OCI-LY7 (cell line): ENCODE measurements at regions not wholly inside any gene's neighbourhood (a gene's known extent, or its start where the extent isn't known, plus 50 kb on each side); places are given as distances from the start of the nearest gene placed in this dataset.

Experiments used
- BruUV-seq: library from RNA; stranded (reverse); fragments of 400-500 nt; replicated peaks from 2 replicates; lab custom pipeline; 2021; lab: Mats Ljungman, UMichigan
- CTCF ChIA-PET: fragments of 300-600 bp; sonication (Branson Sonifier 250); formaldehyde crosslinking; loops from one replicate; lab custom pipeline; 2022; ENCODE audit warnings: antibody characterized with exemption; ENCODE audit not compliant: unreplicated experiment; lab: Charles Lee
- POLR2A ChIA-PET: fragments of 300-600 bp; sonication (Branson Sonifier 250); formaldehyde crosslinking; loops from one replicate; lab custom pipeline; 2022; ENCODE audit warnings: antibody characterized with exemption; lab: Charles Lee
- DNase-seq: peaks from one replicate; pipeline ENCODE4 v3.0.0-alpha.2; 2015; ENCODE audit warnings: low spot score
- H2AFZ ChIP-seq: fragments of 200-600 bp; sonication (generic), shearing (Covaris generic); 2 replicates; pipeline ENCODE4 v1.6.1; 2014; ENCODE audit warnings: mild to moderate bottlenecking, antibody characterized with exemption, low read length, moderate library complexity
- H3K27ac ChIP-seq: fragments of 200-600 bp; sonication (generic); 2 replicates; pipeline ENCODE4 v1.5.1; 2014; ENCODE audit warnings: mixed run types, low read depth, mild to moderate bottlenecking, moderate library complexity, low read length, inconsistent platforms; ENCODE audit not compliant: poor library complexity, severe bottlenecking
- H3K36me3 ChIP-seq: fragments of 200-600 bp; sonication (generic); 2 replicates; pipeline ENCODE4 v1.6.1; 2014; ENCODE audit warnings: mild to moderate bottlenecking, antibody characterized with exemption, low read length, moderate library complexity, mixed read lengths; ENCODE audit not compliant: insufficient read depth
- H3K4me1 ChIP-seq: fragments of 200-600 bp; sonication (generic); 2 replicates; pipeline ENCODE4 v1.5.1; 2014; ENCODE audit warnings: mild to moderate bottlenecking, low read length; ENCODE audit not compliant: insufficient read depth, poor library complexity, severe bottlenecking
- H3K4me2 ChIP-seq: fragments of 200-600 bp; sonication (generic); 2 replicates; pipeline ENCODE4 v1.6.1; 2014; ENCODE audit warnings: mild to moderate bottlenecking, low read length
- H3K4me3 ChIP-seq: fragments of 200-600 bp; sonication (generic); 2 replicates; pipeline ENCODE4 v1.5.1; 2014; ENCODE audit warnings: mild to moderate bottlenecking, low read depth, low read length; ENCODE audit not compliant: poor library complexity, severe bottlenecking
- H3K79me2 ChIP-seq: fragments of 200-600 bp; sonication (generic); 2 replicates; pipeline ENCODE4 v1.6.1; 2016; ENCODE audit warnings: low read depth, mild to moderate bottlenecking, low read length, moderate library complexity, mixed read lengths; ENCODE audit not compliant: insufficient read depth
- H3K9me2 ChIP-seq: fragments of 200-600 bp; sonication (generic); 2 replicates; pipeline ENCODE4 v1.6.1; 2016; ENCODE audit warnings: mild to moderate bottlenecking, low read length, mixed read lengths; ENCODE audit not compliant: insufficient read depth
- H3K9me3 ChIP-seq: fragments of 200-600 bp; sonication (generic); 2 replicates; pipeline ENCODE4 v1.6.1; 2014; ENCODE audit warnings: mild to moderate bottlenecking, mixed run types, low read length, mixed read lengths
- H4K20me1 ChIP-seq: fragments of 200-600 bp; sonication (generic); 2 replicates; pipeline ENCODE4 v1.6.1; 2014; ENCODE audit warnings: mild to moderate bottlenecking, antibody characterized with exemption, low read length, moderate library complexity, mixed read lengths; ENCODE audit not compliant: insufficient read depth
- EZH2phosphoT487 ChIP-seq: fragments of 200-600 bp; sonication (generic); IDR thresholded peaks from 2 replicates; pipeline ENCODE4 v1.6.1; 2018; ENCODE audit warnings: low read depth, borderline replicate concordance, mild to moderate bottlenecking, mixed run types, antibody characterized with exemption, low read length, moderate library complexity, mixed read lengths
- intact Hi-C: fragments of 100-400 bp; cut with micrococcal nuclease; formaldehyde crosslinking; loops from one replicate; pipeline ENCODE4 v1.10.0; 2022; ENCODE audit not compliant: unreplicated experiment
- TF ChIP-seq, protein P1 (sequence below): fragments of 200-600 bp; sonication (generic); conservative IDR thresholded peaks from 2 replicates; pipeline ENCODE4 v1.5.1; 2014; ENCODE audit warnings: mild to moderate bottlenecking, antibody characterized with exemption, low read length, moderate library complexity, mixed read lengths

GRCh38 chr2:15835991-15836688 lies 104.2 kb upstream of the MYCN start:
- POLR2A ChIA-PET, result no interaction called here
- intact Hi-C loops, result no loop called here

GRCh38 chr2:15836689-15837610 lies 103.4 kb upstream of the MYCN start:
- DNase-seq, result no peak
- H3K4me1 ChIP-seq, result no peaks in the 10 kb centered on the region

More at GRCh38 chr2:15835991-15836688, 104.2 kb upstream of the MYCN start:
- TF ChIP-seq, protein P1, sequence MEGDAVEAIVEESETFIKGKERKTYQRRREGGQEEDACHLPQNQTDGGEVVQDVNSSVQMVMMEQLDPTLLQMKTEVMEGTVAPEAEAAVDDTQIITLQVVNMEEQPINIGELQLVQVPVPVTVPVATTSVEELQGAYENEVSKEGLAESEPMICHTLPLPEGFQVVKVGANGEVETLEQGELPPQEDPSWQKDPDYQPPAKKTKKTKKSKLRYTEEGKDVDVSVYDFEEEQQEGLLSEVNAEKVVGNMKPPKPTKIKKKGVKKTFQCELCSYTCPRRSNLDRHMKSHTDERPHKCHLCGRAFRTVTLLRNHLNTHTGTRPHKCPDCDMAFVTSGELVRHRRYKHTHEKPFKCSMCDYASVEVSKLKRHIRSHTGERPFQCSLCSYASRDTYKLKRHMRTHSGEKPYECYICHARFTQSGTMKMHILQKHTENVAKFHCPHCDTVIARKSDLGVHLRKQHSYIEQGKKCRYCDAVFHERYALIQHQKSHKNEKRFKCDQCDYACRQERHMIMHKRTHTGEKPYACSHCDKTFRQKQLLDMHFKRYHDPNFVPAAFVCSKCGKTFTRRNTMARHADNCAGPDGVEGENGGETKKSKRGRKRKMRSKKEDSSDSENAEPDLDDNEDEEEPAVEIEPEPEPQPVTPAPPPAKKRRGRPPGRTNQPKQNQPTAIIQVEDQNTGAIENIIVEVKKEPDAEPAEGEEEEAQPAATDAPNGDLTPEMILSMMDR, result no peak
- TF ChIP-seq EZH2phosphoT487, result no peak
- no peak overlapping the region for H3K27ac ChIP-seq
- no peak overlapping the region for H2AFZ ChIP-seq
- DNase-seq, result no peak
- no peaks in the 10 kb centered on the region for H3K9me3 ChIP-seq
- no peak overlapping the region for H3K4me3 ChIP-seq
- BruUV-seq, result no TSS peak
- H3K9me2 ChIP-seq, result no peaks in the 10 kb centered on the region
- H3K4me1 ChIP-seq, result no peaks in the 10 kb centered on the region
- H4K20me1 ChIP-seq, result no peaks in the 10 kb centered on the region
- H3K36me3 ChIP-seq, result no peaks in the 10 kb centered on the region
- CTCF ChIA-PET, result no interaction called here
- no peak overlapping the region for H3K4me2 ChIP-seq
- no peaks in the 10 kb centered on the region for H3K79me2 ChIP-seq

More at GRCh38 chr2:15836689-15837610, 103.4 kb upstream of the MYCN start:
- intact Hi-C loops, result no loop called here
- H3K79me2 ChIP-seq, result no peaks in the 10 kb centered on the region
- H3K27ac ChIP-seq, result no peak overlapping the region
- ChIA-PET CTCF (no interaction called here), POLR2A (no interaction called here)
- no peak overlapping the region for H2AFZ ChIP-seq
- H3K9me3 ChIP-seq, result no peaks in the 10 kb centered on the region
- no peaks in the 10 kb centered on the region for H3K9me2 ChIP-seq
- no peaks in the 10 kb centered on the region for H3K36me3 ChIP-seq
- H3K4me3 ChIP-seq, result no peak overlapping the region
- H4K20me1 ChIP-seq, result no peaks in the 10 kb centered on the region
- no peak overlapping the region for H3K4me2 ChIP-seq
- no TSS peak for BruUV-seq
- TF ChIP-seq, protein P1, result no peak
- no peak for TF ChIP-seq EZH2phosphoT487
